T-helper 2 cell treated with Interferon-gamma antibody and Interleukin-4, amounts not matched to agents 5 μg/mL and 100 μg/mL, for 36 hours (primary cell): ENCODE measurements at regions not wholly inside any gene's neighbourhood (a gene's known extent, or its start where the extent isn't known, plus 50 kb on each side); places are given as distances from the start of the nearest gene placed in this dataset.

Source experiments
- DNase-seq: peaks from one replicate; pipeline ENCODE4 v3.0.0; 2021; ENCODE audit warnings: low spot score
- H3K27ac Mint-ChIP-seq: one replicate; pipeline ENCODE4 v1.8.0; 2021; ENCODE audit warnings: mild to moderate bottlenecking, mixed read lengths
- H3K27me3 Mint-ChIP-seq: one replicate; pipeline ENCODE4 v1.8.0; 2021; ENCODE audit warnings: low read depth, mixed read lengths
- H3K36me3 Mint-ChIP-seq: one replicate; pipeline ENCODE4 v1.8.0; 2021; ENCODE audit warnings: low read depth, mixed read lengths
- H3K4me1 Mint-ChIP-seq: one replicate; pipeline ENCODE4 v1.8.0; 2021; ENCODE audit warnings: low read depth, mixed read lengths
- H3K4me3 Mint-ChIP-seq: one replicate; pipeline ENCODE4 v1.8.0; 2022; ENCODE audit warnings: mild to moderate bottlenecking, moderate library complexity, mixed read lengths
- H3K9me3 Mint-ChIP-seq: one replicate; pipeline ENCODE4 v1.8.0; 2021; ENCODE audit warnings: mixed read lengths

DNA sequence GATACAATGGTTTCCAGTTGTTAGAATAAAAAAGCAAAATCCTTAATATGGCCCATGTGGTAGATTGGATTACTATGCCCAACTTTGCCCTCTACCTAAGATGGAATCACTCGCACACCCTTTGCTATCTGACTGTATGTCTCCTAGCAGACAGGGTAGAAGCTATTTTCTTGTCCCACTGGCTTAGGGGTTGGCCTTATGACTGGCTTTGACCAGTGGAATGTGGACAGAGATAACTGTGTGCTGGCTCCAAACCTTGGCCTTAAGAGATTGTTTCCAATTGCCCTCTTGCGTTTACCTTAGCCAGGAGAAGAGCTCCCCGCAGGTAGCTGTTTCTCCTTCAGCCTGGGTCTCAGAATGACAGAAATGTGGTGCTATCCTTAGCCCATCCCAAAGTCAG lies 355.9 kb downstream of the BCOR start:
- H3K4me3 Mint-ChIP-seq: no peak overlapping the region
- no peak for DNase-seq
- H3K27ac Mint-ChIP-seq: no peak overlapping the region
- no peaks in the 10 kb centered on the region for H3K4me1 Mint-ChIP-seq
- H3K9me3 Mint-ChIP-seq: no peaks in the 10 kb centered on the region
- H3K27me3 Mint-ChIP-seq: no peaks in the 10 kb centered on the region
- H3K36me3 Mint-ChIP-seq: peaks cover 1% of the 10 kb centered on the region

DNA sequence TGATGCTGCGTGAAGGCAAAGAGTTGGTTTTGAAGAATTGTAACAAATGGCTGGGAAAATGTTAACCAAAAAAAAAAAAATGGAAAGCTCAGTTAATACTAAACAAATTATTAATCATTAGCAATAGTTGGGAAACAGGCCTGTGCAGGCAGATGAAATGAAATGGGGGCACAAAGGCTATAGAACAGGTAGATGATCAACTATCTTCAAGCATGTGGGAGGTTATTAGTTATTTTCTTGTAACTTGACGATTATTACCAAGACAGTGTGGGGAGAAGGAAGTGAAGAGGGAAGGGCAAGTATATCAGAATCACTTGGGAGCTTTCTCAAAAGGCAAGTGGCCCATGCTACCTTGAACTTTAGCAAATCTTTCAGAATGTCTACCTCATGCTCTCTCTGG lies 351.9 kb downstream of the BCOR start:
- H3K4me1 Mint-ChIP-seq: peaks cover 4% of the 10 kb centered on the region
- no peak for DNase-seq
- no peak overlapping the region for H3K4me3 Mint-ChIP-seq
- no peaks in the 10 kb centered on the region for H3K9me3 Mint-ChIP-seq
- no peak overlapping the region for H3K27ac Mint-ChIP-seq
- no peaks in the 10 kb centered on the region for H3K27me3 Mint-ChIP-seq
- peaks cover 1% of the 10 kb centered on the region for H3K36me3 Mint-ChIP-seq

DNA sequence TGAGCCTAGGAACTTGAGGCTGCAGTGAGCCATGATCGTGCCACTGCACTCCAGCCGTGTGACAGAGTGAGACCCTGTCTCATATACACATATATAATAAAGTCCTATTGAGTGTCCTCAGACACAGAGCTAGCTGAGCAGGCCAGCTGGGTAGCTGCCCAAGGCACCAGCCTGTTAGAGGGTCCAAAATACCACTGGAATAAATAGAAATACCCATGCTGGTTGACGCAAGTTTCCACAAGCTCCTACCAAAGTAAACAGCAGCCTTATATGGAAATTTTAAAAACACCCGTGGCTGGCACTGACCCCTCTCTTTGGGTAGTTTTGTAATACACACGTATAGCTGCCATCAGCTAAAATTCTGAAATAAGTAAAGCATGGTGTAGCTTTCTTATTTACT lies 348.6 kb downstream of the BCOR start:
- Mint-ChIP-seq H3K27ac (no peak overlapping the region), H3K36me3 (peaks cover under 1% of the 10 kb centered on the region), H3K4me1 (peaks cover 12% of the 10 kb centered on the region), H3K4me3 (no peak overlapping the region), H3K9me3 (no peaks in the 10 kb centered on the region), H3K27me3 (no peaks in the 10 kb centered on the region)
- no peak for DNase-seq

DNA sequence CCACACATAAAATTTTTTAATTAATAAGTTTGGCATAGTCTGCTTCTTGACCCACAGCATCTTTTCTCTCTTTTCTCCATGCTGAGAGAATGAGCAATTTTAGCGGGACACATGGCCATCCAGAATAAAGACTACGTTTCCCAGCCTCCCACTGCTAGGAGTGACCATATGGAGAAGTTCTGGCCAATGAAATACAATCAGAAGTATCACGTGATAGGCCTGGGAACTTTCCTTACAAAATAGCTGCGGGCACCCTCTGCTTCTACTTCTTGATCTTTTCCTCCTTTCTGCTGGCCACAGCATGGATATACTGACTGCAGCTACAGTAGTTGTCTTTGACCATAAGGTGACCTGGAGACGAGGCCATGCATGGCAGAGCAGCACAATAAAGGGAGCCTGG lies 348.0 kb downstream of the BCOR start:
- no peak for DNase-seq

DNA sequence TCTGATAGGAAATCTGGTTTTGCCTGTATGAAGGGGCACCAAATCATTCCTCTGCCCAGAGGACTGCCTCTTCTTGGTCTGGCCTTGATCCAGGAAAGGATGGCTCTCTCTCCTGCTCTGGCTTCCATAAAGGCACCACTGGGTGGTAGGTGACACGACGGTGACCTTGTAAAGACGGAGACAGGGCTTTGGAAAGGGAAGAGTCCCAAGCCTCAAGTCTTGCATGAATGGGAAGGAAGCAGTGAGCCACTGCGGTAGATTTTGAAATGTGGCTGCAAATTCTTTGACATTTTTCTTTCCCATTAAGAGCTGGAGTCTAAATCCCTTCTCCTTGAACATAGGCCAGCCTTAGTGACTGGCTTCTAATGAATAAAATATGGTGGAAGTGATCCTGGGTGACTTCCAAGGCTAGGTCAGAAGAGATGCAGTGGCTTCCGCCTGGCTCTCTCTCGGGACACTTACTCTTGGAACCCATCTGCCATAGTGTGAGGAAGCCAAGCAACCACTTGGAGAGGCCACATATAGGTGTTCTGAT lies 347.4 kb downstream of the BCOR start:
- Mint-ChIP-seq H3K36me3 (no peaks in the 10 kb centered on the region), H3K27ac (no peak overlapping the region), H3K4me3 (no peak overlapping the region), H3K4me1 (peaks cover 12% of the 10 kb centered on the region), H3K27me3 (no peaks in the 10 kb centered on the region), H3K9me3 (no peaks in the 10 kb centered on the region)
- no peak for DNase-seq

More for the DNA sequence above, 348.0 kb downstream of the BCOR start:
- no peak overlapping the region for H3K27ac Mint-ChIP-seq
- H3K36me3 Mint-ChIP-seq: no peaks in the 10 kb centered on the region
- H3K4me3 Mint-ChIP-seq: no peak overlapping the region
- H3K27me3 Mint-ChIP-seq: no peaks in the 10 kb centered on the region
- H3K4me1 Mint-ChIP-seq: peaks cover 12% of the 10 kb centered on the region
- no peaks in the 10 kb centered on the region for H3K9me3 Mint-ChIP-seq

DNA sequence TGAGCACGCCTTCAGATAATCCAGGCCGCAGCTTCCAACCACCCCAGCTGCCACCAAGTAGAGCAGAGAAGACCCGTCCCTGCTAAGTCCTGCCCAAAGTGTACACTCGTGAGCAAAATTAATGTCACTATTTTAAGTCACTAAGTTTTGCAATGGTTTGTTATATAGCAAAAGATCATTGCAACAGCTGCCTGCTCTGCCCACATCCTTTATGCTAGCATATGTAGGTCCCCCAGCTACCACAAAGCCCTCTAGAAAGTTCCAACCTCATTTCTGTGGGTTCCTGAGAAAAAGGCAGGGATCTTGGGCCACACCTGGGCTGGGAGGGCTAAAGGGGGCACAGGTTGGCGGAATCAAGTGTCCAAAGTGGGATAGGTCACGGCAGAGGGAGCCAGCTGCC lies 346.9 kb downstream of the BCOR start:
- DNase-seq: no peak
- H3K9me3 Mint-ChIP-seq: no peaks in the 10 kb centered on the region
- no peaks in the 10 kb centered on the region for H3K36me3 Mint-ChIP-seq
- no peak overlapping the region for H3K27ac Mint-ChIP-seq
- no peak overlapping the region for H3K4me3 Mint-ChIP-seq
- peaks cover 12% of the 10 kb centered on the region for H3K4me1 Mint-ChIP-seq
- H3K27me3 Mint-ChIP-seq: no peaks in the 10 kb centered on the region

DNA sequence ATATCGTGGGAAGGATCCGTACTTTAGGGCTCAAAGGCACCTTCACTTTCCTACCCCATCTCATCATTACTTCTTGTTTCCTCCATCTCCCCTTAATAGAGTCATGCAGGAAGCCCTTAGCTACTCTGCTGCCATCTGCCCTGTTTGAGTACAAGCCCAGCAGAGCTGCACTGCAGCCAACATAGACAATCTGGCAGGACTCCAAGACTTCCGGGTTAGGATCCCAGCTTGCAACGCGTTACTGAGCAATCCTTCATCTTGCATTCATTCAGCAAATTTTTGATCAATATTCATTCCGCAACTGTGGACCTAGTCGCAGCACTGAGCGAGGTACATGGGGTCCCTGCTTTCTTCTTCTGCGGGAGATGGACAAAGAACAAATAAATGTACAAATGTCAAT lies 344.9 kb downstream of the BCOR start:
- Mint-ChIP-seq H3K9me3 (no peaks in the 10 kb centered on the region), H3K27ac (no peak overlapping the region), H3K4me1 (peaks cover 12% of the 10 kb centered on the region), H3K36me3 (no peaks in the 10 kb centered on the region), H3K27me3 (no peaks in the 10 kb centered on the region), H3K4me3 (no peak overlapping the region)
- no peak for DNase-seq

DNA sequence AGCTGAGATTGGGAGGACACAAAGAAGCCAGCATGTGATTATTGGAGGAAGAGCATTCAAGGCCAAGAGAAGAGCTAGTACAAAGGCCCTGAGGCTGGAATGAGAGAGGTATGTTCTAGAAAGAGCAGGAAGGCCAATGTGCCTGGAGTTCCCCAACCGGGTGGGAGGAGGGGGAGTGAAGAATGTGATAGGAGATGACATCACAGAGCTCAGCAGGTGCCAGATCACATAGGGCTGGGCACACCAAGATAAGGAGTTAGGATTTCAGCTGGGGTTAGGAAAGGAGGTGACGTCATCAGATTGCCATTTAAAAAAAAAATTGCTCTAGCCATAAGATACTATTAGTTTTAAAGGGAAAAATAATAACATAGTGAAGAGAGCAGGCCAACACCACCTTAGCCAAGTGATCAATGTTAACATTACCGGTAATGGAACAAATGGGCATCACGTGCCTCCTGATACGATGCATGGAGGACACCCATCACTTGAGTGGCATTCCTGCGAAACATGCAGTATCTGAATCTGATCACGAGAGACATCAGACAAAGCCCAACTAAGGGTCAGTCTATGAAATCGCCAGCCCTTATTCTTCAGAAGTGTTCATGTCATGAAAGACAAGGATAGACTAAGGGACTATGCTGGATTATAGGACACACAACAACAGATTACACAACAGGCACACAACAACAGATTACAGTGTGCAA lies 344.3 kb downstream of the BCOR start:
- no peak for DNase-seq
- Mint-ChIP-seq H3K9me3 (no peaks in the 10 kb centered on the region), H3K4me3 (no peak overlapping the region), H3K27me3 (no peaks in the 10 kb centered on the region), H3K36me3 (no peaks in the 10 kb centered on the region), H3K27ac (no peak overlapping the region), H3K4me1 (peaks cover 12% of the 10 kb centered on the region)

DNA sequence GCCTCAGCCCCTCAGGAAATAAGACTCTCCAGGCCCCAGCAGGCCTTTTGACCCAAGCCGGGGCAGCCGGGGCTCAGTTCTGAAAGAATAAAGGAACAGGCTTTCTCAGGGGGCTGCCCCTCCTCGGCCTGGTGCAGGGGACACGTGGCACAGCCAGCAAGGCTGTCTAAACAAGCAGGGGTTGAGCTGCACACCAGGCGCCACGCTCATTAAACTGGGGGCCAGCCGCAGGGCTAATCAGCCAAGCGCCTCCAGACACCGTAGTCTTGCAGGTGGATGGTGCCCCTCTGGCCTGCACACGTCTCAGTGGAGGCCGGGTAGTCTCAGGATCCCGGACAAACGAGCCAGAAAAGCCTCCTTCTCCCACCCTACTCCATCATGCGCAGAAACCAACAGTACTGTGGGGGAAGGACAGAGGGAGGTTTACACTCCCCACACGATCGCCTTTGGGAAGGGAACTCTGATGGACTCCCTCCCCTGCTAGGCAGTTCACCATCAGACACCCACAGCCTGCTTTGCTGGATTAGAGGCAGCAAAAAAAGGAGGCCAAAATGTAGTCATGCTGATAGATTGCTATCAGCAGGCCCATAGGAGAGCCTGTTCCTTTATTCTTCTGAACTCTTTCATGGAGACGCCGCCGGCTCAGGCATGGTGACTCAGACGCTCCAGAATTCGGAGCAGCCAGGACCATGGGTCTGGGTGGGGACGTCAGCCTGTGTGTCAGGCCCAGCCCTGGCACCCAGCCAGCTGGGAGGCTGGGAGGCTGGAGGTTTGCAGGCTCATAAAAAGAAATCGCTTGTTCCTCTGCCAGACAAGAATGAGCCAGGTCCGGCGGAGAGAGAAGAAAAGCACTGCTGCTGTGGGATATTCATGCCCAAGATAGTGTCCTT lies 342.4 kb downstream of the BCOR start:
- Mint-ChIP-seq H3K9me3 (no peaks in the 10 kb centered on the region), H3K27ac (no peak overlapping the region), H3K4me1 (peaks cover 12% of the 10 kb centered on the region), H3K36me3 (no peaks in the 10 kb centered on the region), H3K4me3 (no peak overlapping the region), H3K27me3 (no peaks in the 10 kb centered on the region)
- DNase-seq: no peak

DNA sequence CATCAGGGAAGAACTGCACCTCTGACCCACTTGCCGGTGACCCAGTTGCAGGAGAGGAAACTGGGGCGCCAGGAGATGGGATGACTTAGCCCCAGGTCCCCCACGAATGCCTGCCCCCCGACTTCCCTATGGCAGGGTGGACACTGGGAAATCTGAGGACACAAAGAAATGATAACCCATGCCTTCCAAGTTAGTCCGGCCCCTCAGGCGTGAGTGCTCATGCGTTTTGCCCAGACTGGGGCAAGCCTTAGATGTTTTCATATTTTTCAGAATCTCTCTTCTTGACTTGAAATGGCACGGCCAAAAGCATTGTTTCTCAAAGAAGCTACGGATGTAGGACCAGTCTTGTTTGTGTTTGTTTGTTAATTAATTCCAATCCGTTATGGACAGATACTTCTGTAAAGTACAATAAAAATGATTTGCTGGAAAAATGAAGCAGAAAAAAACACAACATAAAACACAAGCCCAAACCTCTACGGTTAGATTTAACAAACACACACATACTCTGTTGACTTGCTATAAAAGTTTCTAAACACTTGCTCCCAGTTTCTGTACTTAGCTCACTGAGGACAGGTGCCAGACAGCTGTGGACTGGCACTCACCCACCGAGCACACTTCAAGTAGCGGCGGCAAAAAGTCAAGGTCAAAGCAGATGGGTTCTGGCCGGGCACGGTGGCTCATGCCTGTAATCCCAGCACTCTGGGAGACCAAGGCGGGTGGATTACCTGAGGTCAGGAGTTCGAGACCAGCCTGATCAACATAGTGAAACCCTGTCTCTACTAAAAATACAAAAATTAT lies 341.5 kb downstream of the BCOR start:
- Mint-ChIP-seq H3K9me3 (no peaks in the 10 kb centered on the region), H3K27me3 (no peaks in the 10 kb centered on the region)

DNA sequence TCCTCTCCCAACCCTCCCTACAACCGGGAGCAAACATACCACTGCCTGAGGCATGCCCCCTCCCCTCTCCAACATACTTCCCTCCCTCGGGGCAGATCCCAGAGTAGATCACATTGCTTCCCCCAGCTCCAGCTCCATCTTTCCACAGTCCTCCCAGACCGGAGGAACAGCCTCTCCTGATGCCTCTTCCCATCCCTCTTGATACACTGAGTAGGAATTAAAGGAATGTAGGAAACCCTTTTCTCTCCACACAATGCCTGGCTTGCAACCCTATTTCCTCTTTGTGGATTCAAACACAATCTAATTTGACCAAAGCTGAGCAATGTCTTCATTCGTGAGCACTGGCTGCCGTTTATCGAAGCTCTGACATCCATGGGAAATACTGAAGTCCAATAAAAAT lies 339.8 kb downstream of the BCOR start:
- no peaks in the 10 kb centered on the region for H3K36me3 Mint-ChIP-seq
- H3K27ac Mint-ChIP-seq: no peak overlapping the region
- no peak for DNase-seq
- peaks cover 11% of the 10 kb centered on the region for H3K4me1 Mint-ChIP-seq
- H3K27me3 Mint-ChIP-seq: no peaks in the 10 kb centered on the region
- H3K9me3 Mint-ChIP-seq: no peaks in the 10 kb centered on the region
- no peak overlapping the region for H3K4me3 Mint-ChIP-seq

More for the DNA sequence above, 341.5 kb downstream of the BCOR start:
- DNase-seq: no peak
- Mint-ChIP-seq H3K27ac (no peak overlapping the region), H3K4me3 (no peak overlapping the region), H3K36me3 (no peaks in the 10 kb centered on the region), H3K4me1 (peaks cover 8% of the 10 kb centered on the region)

DNA sequence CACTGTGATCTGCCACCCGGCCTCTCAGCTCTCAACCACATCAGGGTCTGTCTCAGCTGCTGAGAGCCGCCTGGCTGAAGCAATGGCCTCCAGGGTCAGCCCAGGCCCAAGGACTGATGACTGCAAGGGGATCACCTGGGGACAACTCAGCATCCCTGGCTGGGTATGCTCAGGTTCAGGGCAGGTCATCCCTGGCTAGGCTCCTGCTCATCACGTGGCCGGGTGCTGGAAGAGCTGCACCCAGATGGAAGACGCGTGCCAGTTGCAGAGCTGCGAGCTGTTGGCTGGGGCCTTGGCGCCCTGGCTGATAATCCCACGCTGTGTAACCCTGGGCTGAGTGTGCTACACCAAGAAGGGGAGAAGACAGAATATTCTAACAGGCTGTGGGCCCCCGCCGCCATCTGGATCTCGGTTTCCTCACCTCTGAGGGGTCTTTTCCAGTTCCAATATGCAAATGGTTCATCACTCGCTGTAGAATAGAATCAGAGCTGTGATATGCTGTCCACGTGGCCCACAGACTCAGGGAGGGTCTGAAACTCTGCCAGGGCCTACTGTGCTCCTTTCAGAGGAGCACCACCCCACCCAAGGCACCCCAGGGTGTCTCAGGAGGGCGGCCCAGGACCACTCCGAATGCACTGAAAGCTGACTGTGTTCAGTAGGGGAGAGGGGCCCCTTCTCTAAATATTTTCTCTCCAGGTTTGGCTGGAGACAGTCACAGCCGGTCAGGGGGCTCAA lies 338.8 kb downstream of the BCOR start:
- Mint-ChIP-seq H3K27ac (no peak overlapping the region), H3K4me1 (peaks cover 9% of the 10 kb centered on the region), H3K36me3 (no peaks in the 10 kb centered on the region), H3K27me3 (no peaks in the 10 kb centered on the region), H3K9me3 (no peaks in the 10 kb centered on the region), H3K4me3 (no peak overlapping the region)
- DNase-seq: no peak

DNA sequence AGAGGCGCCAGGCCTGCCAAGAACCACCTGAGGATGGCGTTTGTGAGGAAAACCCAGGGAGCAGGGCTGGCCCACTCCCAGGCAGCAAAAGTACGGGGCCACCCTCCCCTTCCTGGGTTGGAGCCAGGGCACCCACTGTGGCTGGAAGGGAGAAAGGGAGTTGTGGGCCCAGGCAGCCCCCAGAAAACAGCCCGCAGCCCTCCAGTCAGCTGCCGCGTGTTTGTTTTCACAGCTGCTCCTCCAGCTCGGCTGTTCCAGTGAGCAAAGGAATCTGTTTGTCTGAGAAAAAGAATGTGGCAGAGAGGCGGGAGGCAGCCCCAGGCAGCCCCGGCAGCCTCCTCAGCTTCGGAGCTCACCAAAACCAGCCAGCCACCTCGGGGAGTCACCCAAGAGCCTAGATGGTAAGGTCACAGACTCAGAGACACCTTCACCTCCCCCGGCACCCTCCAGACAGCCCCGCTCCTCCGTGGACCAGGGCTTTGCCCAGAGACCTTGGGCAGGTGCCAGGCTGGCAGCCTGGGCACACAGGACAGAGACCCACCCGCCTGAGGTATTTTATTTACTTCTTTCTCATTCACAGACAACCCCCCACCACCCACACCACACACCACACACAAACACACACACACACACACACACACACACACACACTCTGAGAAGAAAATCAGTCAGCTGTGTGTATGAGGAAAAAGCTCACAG lies 338.1 kb downstream of the BCOR start:
- Mint-ChIP-seq H3K36me3 (no peaks in the 10 kb centered on the region), H3K9me3 (no peaks in the 10 kb centered on the region), H3K4me3 (no peak overlapping the region), H3K4me1 (peaks cover 13% of the 10 kb centered on the region), H3K27me3 (no peaks in the 10 kb centered on the region), H3K27ac (no peak overlapping the region)
- DNase-seq: no peak
